ENCODE measurements at regions not wholly inside any gene's neighbourhood (a gene's known extent, or its start where the extent isn't known, plus 50 kb on each side); places are given as distances from the start of the nearest gene placed in this dataset.
"Not testable (repeated sequence)": the region's sequence is repeated elsewhere in the genome, so short reads cannot be mapped to it uniquely, and the experiment has no call there.

DNA sequence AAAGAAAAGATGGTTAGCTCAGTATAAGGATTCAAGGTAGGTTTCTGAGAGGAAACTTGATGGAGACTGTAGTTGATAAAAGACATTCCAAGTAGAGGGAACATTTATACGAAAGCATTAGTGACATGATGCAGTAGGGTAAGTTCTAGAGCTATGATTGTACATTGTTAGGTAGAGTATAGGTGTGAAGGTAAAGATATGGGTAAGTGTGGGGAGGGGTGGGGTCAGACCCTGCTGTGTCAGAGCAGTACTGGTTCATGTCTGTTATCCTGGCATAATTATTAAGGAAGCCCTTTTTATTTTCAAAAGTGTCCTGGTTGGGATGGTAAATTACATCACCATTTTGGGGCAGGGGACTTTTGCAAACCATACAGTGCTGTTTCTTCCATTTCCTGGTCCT is 635.8 kb downstream of the COL12A1 start:
- TF ChIP-seq EZH2phosphoT487 (IDR thresholded peaks at IDR 0.05; ENCODE audit: borderline replicate concordance, low read length) (no peak), EZH2 (IDR thresholded peaks at IDR 0.05; ENCODE audit: low read length, unreplicated experiment) (no peak)
- TF ChIP-seq, protein P1, sequence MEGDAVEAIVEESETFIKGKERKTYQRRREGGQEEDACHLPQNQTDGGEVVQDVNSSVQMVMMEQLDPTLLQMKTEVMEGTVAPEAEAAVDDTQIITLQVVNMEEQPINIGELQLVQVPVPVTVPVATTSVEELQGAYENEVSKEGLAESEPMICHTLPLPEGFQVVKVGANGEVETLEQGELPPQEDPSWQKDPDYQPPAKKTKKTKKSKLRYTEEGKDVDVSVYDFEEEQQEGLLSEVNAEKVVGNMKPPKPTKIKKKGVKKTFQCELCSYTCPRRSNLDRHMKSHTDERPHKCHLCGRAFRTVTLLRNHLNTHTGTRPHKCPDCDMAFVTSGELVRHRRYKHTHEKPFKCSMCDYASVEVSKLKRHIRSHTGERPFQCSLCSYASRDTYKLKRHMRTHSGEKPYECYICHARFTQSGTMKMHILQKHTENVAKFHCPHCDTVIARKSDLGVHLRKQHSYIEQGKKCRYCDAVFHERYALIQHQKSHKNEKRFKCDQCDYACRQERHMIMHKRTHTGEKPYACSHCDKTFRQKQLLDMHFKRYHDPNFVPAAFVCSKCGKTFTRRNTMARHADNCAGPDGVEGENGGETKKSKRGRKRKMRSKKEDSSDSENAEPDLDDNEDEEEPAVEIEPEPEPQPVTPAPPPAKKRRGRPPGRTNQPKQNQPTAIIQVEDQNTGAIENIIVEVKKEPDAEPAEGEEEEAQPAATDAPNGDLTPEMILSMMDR (conservative IDR thresholded peaks at IDR 0.05; ENCODE audit: low read depth, low read length): no peak
- DNase-seq (no peak), ATAC-seq (no peak)
- ChIA-PET CTCF (no interaction called here), POLR2A (ENCODE audit: unreplicated experiment) (no interaction called here)
- Histone ChIP-seq H3K9me2 (replicated peaks; ENCODE audit: low read length) (no peaks in the 10 kb centered on the region), H2AFZ (ENCODE audit: low read length) (no peak overlapping the region), H3K4me2 (ENCODE audit: low read length) (no peak overlapping the region), H4K20me1 (ENCODE audit: low read length) (no peaks in the 10 kb centered on the region), H3K36me3 (ENCODE audit: low read depth, low read length) (no peaks in the 10 kb centered on the region), H3K79me2 (ENCODE audit: low read length) (no peaks in the 10 kb centered on the region), H3K4me3 (ENCODE audit: low read length) (no peak overlapping the region), H3K27ac (ENCODE audit: low read length) (no peak overlapping the region), H3K27me3 (ENCODE audit: low read length) (no peaks in the 10 kb centered on the region), H3F3A (ENCODE audit: low read length, unreplicated experiment) (no peaks in the 10 kb centered on the region), H3K9ac (ENCODE audit: low read length) (no peak overlapping the region), H3K4me1 (ENCODE audit: insufficient read depth, low read length) (no peaks in the 10 kb centered on the region), H3K9me3 (ENCODE audit: low read length) (no peaks in the 10 kb centered on the region)
- BruUV-seq (replicated peaks): no TSS peak
- intact Hi-C loops (cut with micrococcal nuclease): no loop called here

DNA sequence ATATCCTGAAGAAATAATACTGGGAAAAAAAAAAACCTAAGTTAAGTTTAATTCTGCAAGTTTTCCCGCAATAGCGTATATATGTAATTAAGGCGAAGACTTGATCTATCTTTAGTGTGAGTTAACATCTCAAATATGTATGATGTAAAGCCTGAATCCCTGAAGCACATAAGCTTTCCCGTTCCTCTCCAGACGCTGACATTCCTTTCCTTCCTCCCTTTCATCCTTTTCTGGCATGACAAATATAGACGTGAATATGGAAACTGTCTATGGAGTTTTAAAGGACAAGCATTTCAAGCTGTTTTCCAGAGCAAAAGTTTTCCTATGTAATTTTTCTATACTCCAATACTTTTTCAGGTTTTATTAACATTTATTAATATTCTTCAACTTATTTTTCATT is 637.0 kb downstream of the COL12A1 start:
- CTCF ChIA-PET: no interaction called here
- Histone ChIP-seq H3K4me1 (ENCODE audit: insufficient read depth, low read length) (no peaks in the 10 kb centered on the region), H3K27me3 (ENCODE audit: low read length) (no peaks in the 10 kb centered on the region), H3K4me2 (ENCODE audit: low read length) (no peak overlapping the region), H3K9me3 (ENCODE audit: low read length) (no peaks in the 10 kb centered on the region), H3K9ac (ENCODE audit: low read length) (no peak overlapping the region), H3K4me3 (ENCODE audit: low read length) (no peak overlapping the region), H3K9me2 (replicated peaks; ENCODE audit: low read length) (no peaks in the 10 kb centered on the region), H3K79me2 (ENCODE audit: low read length) (no peaks in the 10 kb centered on the region), H3K36me3 (ENCODE audit: low read depth, low read length) (no peaks in the 10 kb centered on the region), H3K27ac (ENCODE audit: low read length) (no peak overlapping the region), H4K20me1 (ENCODE audit: low read length) (no peaks in the 10 kb centered on the region), H2AFZ (ENCODE audit: low read length) (no peak overlapping the region), H3F3A (ENCODE audit: low read length, unreplicated experiment) (no peaks in the 10 kb centered on the region)
- no peak for ATAC-seq
- POLR2A ChIA-PET (ENCODE audit: unreplicated experiment): no interaction called here
- no peak for TF ChIP-seq EZH2phosphoT487 (IDR thresholded peaks at IDR 0.05; ENCODE audit: borderline replicate concordance, low read length)
- no peak for TF ChIP-seq EZH2 (IDR thresholded peaks at IDR 0.05; ENCODE audit: low read length, unreplicated experiment)
- TF ChIP-seq, protein P1 (conservative IDR thresholded peaks at IDR 0.05; ENCODE audit: low read depth, low read length): no peak
- DNase-seq: no peak
- intact Hi-C loops (cut with micrococcal nuclease): no loop called here
- no TSS peak for BruUV-seq (replicated peaks)

DNA sequence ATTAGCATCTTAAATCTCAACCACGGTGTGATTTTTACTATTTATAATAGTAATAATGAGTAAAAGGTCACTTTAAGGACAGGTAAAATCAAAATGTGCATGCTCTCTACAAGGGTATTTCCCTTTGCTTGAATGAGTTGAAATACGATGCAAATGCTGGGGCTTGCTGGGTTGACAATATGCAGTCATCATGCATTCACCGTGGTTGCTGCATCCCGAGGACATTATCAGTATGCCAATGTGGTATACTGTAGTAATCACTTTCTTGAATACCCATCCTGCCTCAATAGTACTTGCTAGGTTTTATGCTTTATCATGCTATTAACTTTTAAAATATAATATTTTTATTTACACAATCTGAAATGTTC is 637.9 kb downstream of the COL12A1 start:
- POLR2A ChIA-PET (ENCODE audit: unreplicated experiment); H3K4me3 ChIP-seq (ENCODE audit: low read length); DNase-seq; CTCF ChIA-PET; H3K9me3 ChIP-seq (ENCODE audit: low read length); H3K9ac ChIP-seq (ENCODE audit: low read length); H3K36me3 ChIP-seq (ENCODE audit: low read depth, low read length); H3K4me2 ChIP-seq (ENCODE audit: low read length); H3K79me2 ChIP-seq (ENCODE audit: low read length); H3F3A ChIP-seq (ENCODE audit: low read length, unreplicated experiment); H3K4me1 ChIP-seq (ENCODE audit: insufficient read depth, low read length); intact Hi-C loops (cut with micrococcal nuclease); H3K27ac ChIP-seq (ENCODE audit: low read length); H3K27me3 ChIP-seq (ENCODE audit: low read length); H3K9me2 ChIP-seq (replicated peaks; ENCODE audit: low read length); H2AFZ ChIP-seq (ENCODE audit: low read length); H4K20me1 ChIP-seq (ENCODE audit: low read length); BruUV-seq (replicated peaks); ATAC-seq: not testable (repeated sequence)
